Cardiac septum (tissue), 1 donor: ENCODE measurements at regions not wholly inside any gene's neighbourhood (a gene's known extent, or its start where the extent isn't known, plus 50 kb on each side); places are given as distances from the start of the nearest gene placed in this dataset.

Experiments used
- DNase-seq: peaks from one replicate; pipeline ENCODE4 v3.0.0-alpha.2; 2020; ENCODE audit warnings: low spot score
- intact Hi-C: fragments of 100-400 bp; cut with DNase I; formaldehyde crosslinking; loops from one replicate; pipeline ENCODE4 v1.14.0; 2022
- donor health status: DM: no; HTN: no; CAD: no.

DNA sequence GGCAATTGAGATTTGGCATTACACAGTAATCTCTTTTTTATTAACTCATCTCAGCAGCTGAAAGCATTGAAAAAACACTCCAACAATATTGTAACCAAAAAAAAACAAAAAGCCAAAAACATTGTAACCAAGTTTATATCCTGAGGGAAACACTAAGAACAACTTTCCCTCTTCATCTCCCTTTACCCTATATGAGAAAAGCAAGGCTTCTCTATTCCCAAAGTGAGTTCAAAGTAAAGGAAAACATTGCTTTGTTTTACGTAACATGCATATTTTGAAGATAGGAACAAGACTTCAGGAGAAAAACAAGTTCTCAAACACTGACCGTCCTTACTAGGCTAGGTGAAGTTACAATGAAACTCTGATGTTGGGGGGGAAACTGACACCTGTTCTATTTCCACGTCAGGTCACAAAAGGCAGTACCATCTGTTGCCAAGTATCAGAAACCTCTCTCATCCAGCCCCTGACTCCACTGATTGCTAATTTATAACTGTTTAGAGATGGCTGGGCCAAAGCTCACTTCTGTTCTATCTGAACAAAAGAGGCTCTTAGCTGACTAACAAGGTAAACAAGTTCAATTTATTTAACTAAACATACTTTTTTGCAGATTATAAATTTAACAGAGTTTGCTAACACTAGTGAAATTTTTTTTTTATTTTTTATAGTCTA, 67.9 kb upstream of the PLXNC1 start:
- no peak for DNase-seq

DNA sequence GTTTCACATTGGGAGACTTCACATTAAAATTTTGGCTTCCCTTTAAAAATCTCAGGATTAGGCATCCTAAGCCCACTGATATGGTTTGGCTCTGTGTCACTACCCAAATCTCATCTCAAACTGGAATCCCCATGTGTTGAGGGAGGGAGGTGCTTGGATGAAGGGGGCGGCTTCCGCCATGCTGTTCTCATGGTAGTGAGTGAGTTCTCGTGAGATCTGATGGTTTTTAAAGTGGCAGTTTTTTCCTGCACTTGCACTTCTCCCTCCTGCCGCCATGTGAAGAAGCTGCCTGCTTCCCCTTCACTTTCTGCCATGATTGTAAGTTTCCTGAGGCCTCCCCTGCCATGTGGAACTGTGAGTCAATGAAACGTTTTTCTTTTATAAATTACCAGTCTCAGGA, 65.7 kb upstream of the PLXNC1 start:
- DNase-seq, result no peak
- intact Hi-C loops, result no loop called here

More for the DNA sequence above, 67.9 kb upstream of the PLXNC1 start:
- intact Hi-C loops, result no loop called here

DNA sequence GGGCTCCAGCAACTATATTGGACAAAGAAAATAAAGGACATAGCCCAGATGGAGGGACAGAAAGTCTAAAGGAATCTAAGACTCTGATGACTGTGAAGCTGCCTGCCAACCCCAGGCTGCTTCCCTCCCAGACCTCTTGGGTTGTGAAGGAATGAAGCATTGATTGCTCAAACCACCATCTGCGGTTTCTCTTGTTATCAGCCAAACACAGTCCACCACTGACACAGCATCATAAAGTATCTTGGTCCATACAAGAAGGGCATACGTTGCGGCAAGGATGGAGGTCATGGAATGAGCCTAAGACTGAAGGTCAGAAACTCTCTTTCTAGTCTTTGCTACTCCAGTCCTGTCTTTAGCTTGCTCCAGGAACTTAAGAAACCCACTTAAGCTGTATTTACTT, 58.5 kb upstream of the PLXNC1 start:
- DNase-seq, result no peak
- intact Hi-C loops, result no loop called here

DNA sequence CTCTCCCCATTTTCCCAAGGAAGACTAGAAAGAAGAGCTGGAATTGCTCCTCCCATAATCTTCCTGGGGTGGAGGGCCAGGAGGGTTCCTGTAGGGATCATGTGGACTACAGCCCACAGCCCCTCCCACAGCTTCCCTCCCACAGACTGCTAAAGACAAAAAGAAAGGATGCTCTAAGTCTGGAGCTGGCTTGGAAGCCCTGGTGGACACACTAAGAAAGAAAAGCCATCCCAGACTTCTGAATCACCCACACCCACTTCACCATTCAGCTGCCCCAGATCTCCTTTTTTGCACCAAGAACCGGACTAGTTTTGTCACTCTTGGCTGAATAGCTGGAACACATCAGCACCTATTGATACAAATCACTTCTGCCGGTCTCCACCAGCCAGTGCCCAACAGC, 56.8 kb upstream of the PLXNC1 start:
- no peak for DNase-seq
- intact Hi-C loops, result no loop called here

DNA sequence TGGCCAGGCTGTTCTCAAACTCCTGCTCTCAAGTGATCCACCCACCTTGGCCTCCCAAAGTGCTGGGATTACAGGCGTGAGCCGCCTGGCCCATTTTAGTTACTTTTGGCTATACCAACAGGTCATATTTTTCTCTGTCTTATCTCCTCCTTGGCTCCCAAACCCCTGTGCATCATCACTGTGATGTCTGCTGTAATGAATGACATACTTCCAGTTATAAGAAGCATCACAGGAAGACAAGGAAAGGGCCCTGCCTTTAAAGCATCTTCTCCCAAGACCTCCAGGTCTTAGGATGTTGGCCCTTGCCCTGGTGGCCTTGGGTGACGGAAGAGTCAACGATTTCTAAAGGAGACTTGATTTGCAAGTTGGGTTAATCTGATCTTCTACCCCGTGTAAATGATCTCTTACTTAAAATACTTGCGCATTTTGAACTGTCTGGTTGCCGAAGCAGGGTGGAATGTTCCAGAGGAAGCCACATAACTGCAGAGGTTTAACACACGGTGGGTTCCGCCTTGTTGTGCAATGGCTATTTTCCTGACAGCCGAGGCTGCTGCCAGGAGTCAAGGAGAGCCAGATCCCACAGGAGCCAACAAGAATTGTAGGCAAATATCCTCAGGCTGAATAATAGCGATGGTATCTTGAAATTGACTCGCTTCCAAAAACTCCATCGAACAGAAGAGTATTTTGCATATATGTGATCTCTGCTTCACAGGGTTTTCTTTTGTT, 55.7 kb upstream of the PLXNC1 start:
- DNase-seq, result no peak
- intact Hi-C loops, result no loop called here

DNA sequence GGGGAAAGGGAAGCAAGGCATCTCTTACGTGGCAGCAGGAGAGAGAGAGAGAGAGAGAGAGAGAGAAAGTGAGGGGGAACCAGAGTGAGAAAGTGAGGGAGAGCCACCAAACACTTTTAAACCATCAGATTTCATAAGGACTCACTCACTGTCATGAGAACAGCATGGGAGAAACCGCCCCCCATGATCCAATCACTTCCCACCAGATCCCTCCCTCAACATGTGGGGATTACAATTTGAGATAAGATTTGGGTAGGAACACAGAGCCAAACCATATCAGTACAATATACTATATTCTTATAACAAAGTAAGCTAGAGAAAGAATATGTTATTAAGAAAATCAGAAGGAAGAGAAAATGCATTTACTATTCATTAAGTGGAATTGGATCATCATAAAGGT, 53.7 kb upstream of the PLXNC1 start:
- DNase-seq, result no peak
- intact Hi-C loops, result no loop called here

DNA sequence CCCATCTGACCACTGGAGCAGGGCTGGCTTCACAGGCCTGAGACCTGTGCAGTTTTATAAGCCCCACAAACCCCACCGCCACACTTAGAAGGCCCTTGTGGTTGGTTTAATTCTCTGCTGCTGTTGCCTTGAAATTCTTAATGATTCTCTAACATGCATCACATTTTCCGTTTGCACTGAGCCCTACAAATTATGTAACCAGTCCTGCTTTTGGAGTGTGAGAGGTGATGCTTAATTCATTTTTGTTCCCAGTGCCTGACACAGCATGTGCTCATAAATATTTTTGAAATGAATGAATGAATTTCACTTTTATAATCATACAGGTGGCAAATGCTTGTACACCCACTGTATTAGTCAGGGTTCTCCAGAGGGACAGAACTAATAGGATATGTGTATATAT, 52.8 kb upstream of the PLXNC1 start:
- intact Hi-C loops, result no loop called here
- no peak for DNase-seq

DNA sequence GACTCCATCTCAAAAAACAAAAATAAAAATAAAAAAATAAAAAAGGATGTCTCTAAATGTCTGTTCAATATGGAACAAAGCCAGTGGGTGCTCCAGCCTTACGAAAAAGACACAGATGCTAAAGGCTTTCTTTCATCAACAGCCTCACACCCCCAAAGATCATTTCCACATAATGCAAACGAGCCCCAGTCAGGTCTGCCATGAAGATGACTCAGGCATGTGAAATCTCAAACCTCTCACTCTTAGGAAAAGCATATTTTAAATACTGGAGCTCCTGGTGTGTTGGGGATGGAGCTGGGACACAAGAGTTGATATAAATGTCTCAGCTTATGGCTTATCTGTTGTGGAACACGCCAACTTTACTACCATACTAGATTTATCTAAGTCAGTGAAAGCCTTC, 49.9 kb upstream of the PLXNC1 start:
- no peak for DNase-seq
- intact Hi-C loops, result no loop called here
